ENCODE measurements at regions not wholly inside any gene's neighbourhood (a gene's known extent, or its start where the extent isn't known, plus 50 kb on each side); places are given as distances from the start of the nearest gene placed in this dataset.

GRCh38 chr4:28868841-28869240 is 1851.3 kb upstream of the PCDH7 start:
- TF ChIP-seq POLR2A (IDR thresholded peaks at IDR 0.05) (no peak), CTCF (IDR thresholded peaks at IDR 0.05) (no peak), POLR2AphosphoS5 (IDR thresholded peaks at IDR 0.05) (no peak), EP300 (IDR thresholded peaks at IDR 0.05) (no peak)
